Nephron progenitor cell (in vitro differentiated cells): ENCODE measurements at regions not wholly inside any gene's neighbourhood (a gene's known extent, or its start where the extent isn't known, plus 50 kb on each side); places are given as distances from the start of the nearest gene placed in this dataset.
"Not testable (repeated sequence)": the region's sequence is repeated elsewhere in the genome, so short reads cannot be mapped to it uniquely, and the experiment has no call there.

ENCODE experiments used
- DNase-seq: peaks from one replicate; pipeline ENCODE4 v3.0.0; 2021
- H3K27ac Mint-ChIP-seq: 2 replicates; pipeline ENCODE4 v1.8.0; 2021; ENCODE audit warnings: mild to moderate bottlenecking, moderate library complexity, mixed read lengths
- H3K27me3 Mint-ChIP-seq: 2 replicates; pipeline ENCODE4 v1.8.0; 2021; ENCODE audit warnings: mild to moderate bottlenecking, low read depth, mixed read lengths; ENCODE audit not compliant: poor library complexity
- H3K36me3 Mint-ChIP-seq: 2 replicates; pipeline ENCODE4 v1.8.0; 2021; ENCODE audit warnings: low read depth, mixed read lengths
- H3K4me1 Mint-ChIP-seq: 2 replicates; pipeline ENCODE4 v1.8.0; 2021; ENCODE audit warnings: mixed read lengths
- H3K4me3 Mint-ChIP-seq: 2 replicates; pipeline ENCODE4 v1.8.0; 2021; ENCODE audit warnings: mild to moderate bottlenecking, moderate library complexity, mixed read lengths
- H3K9me3 Mint-ChIP-seq: 2 replicates; pipeline ENCODE4 v1.8.0; 2021; ENCODE audit warnings: mild to moderate bottlenecking, moderate library complexity, mixed read lengths
- CTCF ChIP-seq: fragments of 200-600 bp; sonication (generic); IDR thresholded peaks from 2 replicates; pipeline ENCODE4 v1.5.0; 2021; ENCODE audit warnings: antibody characterized with exemption

GRCh38 chr10:87416892-87417291 is 59.3 kb downstream of the NUTM2D start:
- not testable (repeated sequence) for H3K36me3 Mint-ChIP-seq, H3K27me3 Mint-ChIP-seq, H3K4me1 Mint-ChIP-seq, H3K4me3 Mint-ChIP-seq, DNase-seq, H3K9me3 Mint-ChIP-seq, H3K27ac Mint-ChIP-seq

- DNase-seq, H3K36me3 Mint-ChIP-seq, H3K4me1 Mint-ChIP-seq, H3K9me3 Mint-ChIP-seq, H3K27ac Mint-ChIP-seq, H3K4me3 Mint-ChIP-seq: not testable (repeated sequence)
- H3K27me3 Mint-ChIP-seq: peaks cover 10% of the 10 kb centered on the region
Observed at GRCh38 chr10:87422641-87423040, 65.1 kb downstream of the NUTM2D start.

- not testable (repeated sequence) for H3K4me1 Mint-ChIP-seq, H3K9me3 Mint-ChIP-seq, DNase-seq, H3K27ac Mint-ChIP-seq, H3K36me3 Mint-ChIP-seq, H3K4me3 Mint-ChIP-seq
- peaks cover 14% of the 10 kb centered on the region for H3K27me3 Mint-ChIP-seq
Observed at GRCh38 chr10:87424697-87425373, 67.3 kb downstream of the NUTM2D start.

- H3K27ac Mint-ChIP-seq, H3K4me3 Mint-ChIP-seq, H3K36me3 Mint-ChIP-seq, H3K9me3 Mint-ChIP-seq, H3K4me1 Mint-ChIP-seq, DNase-seq, H3K27me3 Mint-ChIP-seq: not testable (repeated sequence)
Observed at GRCh38 chr10:87433836-87434235, 70.9 kb upstream of the MINPP1 start.

- not testable (repeated sequence) for H3K27ac Mint-ChIP-seq, DNase-seq, H3K27me3 Mint-ChIP-seq, H3K4me1 Mint-ChIP-seq, H3K4me3 Mint-ChIP-seq, H3K36me3 Mint-ChIP-seq, H3K9me3 Mint-ChIP-seq
Observed at GRCh38 chr10:87435295-87435826, 69.3 kb upstream of the MINPP1 start.

- not testable (repeated sequence) for H3K4me3 Mint-ChIP-seq
Observed at GRCh38 chr10:87436104-87436503, 68.6 kb upstream of the MINPP1 start.

GRCh38 chr10:87437450-87437849 is 67.2 kb upstream of the MINPP1 start:
- DNase-seq, H3K4me3 Mint-ChIP-seq, H3K36me3 Mint-ChIP-seq, H3K27me3 Mint-ChIP-seq, H3K27ac Mint-ChIP-seq, H3K9me3 Mint-ChIP-seq, H3K4me1 Mint-ChIP-seq: not testable (repeated sequence)

More at GRCh38 chr10:87436104-87436503, 68.6 kb upstream of the MINPP1 start:
- DNase-seq: peak; percentile 49
- H3K27me3 Mint-ChIP-seq, H3K4me1 Mint-ChIP-seq, H3K27ac Mint-ChIP-seq, H3K9me3 Mint-ChIP-seq, H3K36me3 Mint-ChIP-seq: not testable (repeated sequence)
- TF ChIP-seq CTCF: peak; percentile 18
